Liver (tissue), 8 donors: ENCODE measurements at regions not wholly inside any gene's neighbourhood (a gene's known extent, or its start where the extent isn't known, plus 50 kb on each side); places are given as distances from the start of the nearest gene placed in this dataset.

Experiments used
- DNase-seq: peaks from one replicate; pipeline ENCODE4 v3.0.0-alpha.2; 2017; ENCODE audit warnings: low spot score
- H3K27ac ChIP-seq, 2 donors: one replicate each; pipeline ENCODE4 v1.7.0; 2013; ENCODE audit warnings: inconsistent platforms in 2 of 2, low read length in 2 of 2, control low read depth in 1 of 2, low read depth in 1 of 2, mild to moderate bottlenecking in 1 of 2
- H3K27me3 ChIP-seq, 4 donors: one replicate each; pipeline versions ENCODE4 v1.6.1 to v1.7.0; 2013; ENCODE audit warnings: low read length in 3 of 4, inconsistent platforms in 1 of 4, mild to moderate bottlenecking in 1 of 4, moderate library complexity in 1 of 4; ENCODE audit not compliant: control insufficient read depth in 4 of 4, insufficient read depth in 4 of 4
- H3K36me3 ChIP-seq, 4 donors: one replicate each; pipeline versions ENCODE4 v1.6.1 to v1.7.0; 2013; ENCODE audit warnings: low read length in 3 of 4, mild to moderate bottlenecking in 3 of 4, low read depth in 1 of 4, moderate library complexity in 1 of 4; ENCODE audit not compliant: control insufficient read depth in 4 of 4, insufficient read depth in 3 of 4
- H3K4me1 ChIP-seq, 4 donors: one replicate each; pipeline versions ENCODE4 v1.6.1 to v1.7.0; 2013; ENCODE audit warnings: low read length in 3 of 4, mild to moderate bottlenecking in 3 of 4, moderate library complexity in 1 of 4; ENCODE audit not compliant: control insufficient read depth in 4 of 4, insufficient read depth in 4 of 4
- H3K4me3 ChIP-seq, 3 donors: one replicate each; pipeline versions ENCODE4 v1.6.1 to v1.7.0; 2013; ENCODE audit warnings: low read length in 3 of 3, control low read depth in 1 of 3, low read depth in 1 of 3, mild to moderate bottlenecking in 1 of 3
- H3K9ac ChIP-seq, 2 donors: one replicate each; pipeline ENCODE4 v1.7.0; 2013; ENCODE audit warnings: low read length in 2 of 2, mild to moderate bottlenecking in 2 of 2, moderate library complexity in 2 of 2, control low read depth in 1 of 2, low read depth in 1 of 2
- H3K9me3 ChIP-seq, 4 donors: one replicate each; pipeline versions ENCODE4 v1.6.1 to v1.7.0; 2013; ENCODE audit warnings: low read length in 3 of 4; ENCODE audit not compliant: control insufficient read depth in 4 of 4
- ATF3 ChIP-seq: IDR thresholded peaks from 2 replicates; pipeline ENCODE4 v1.6.1; 2016; ENCODE audit warnings: antibody characterized with exemption
- EGR1 ChIP-seq, 2 donors: IDR thresholded peaks; 2 replicates each; pipeline ENCODE4 v1.6.1; 2016 to 2018; ENCODE audit warnings: antibody characterized with exemption in 2 of 2, low read depth in 2 of 2
- FOXA1 ChIP-seq: IDR thresholded peaks from 2 replicates; pipeline ENCODE4 v1.6.1; 2016; ENCODE audit warnings: antibody characterized with exemption
- FOXA2 ChIP-seq: IDR thresholded peaks from 2 replicates; pipeline ENCODE4 v1.6.1; 2016; ENCODE audit warnings: antibody characterized with exemption
- HNF4A ChIP-seq, 2 donors: conservative IDR thresholded peaks; 2 replicates each; pipeline ENCODE4 v1.6.1; 2016; ENCODE audit warnings: antibody characterized with exemption in 2 of 2, mild to moderate bottlenecking in 2 of 2
- HNF4G ChIP-seq: IDR thresholded peaks from 2 replicates; pipeline ENCODE4 v1.6.1; 2016; ENCODE audit warnings: antibody characterized with exemption
- JUND ChIP-seq, 2 donors: IDR thresholded peaks; 2 replicates each; pipeline ENCODE4 v1.6.1; 2016; ENCODE audit warnings: antibody characterized with exemption in 2 of 2
- MAX ChIP-seq: IDR thresholded peaks from 2 replicates; pipeline ENCODE4 v1.6.1; 2016; ENCODE audit warnings: antibody characterized with exemption
- NR2F2 ChIP-seq: IDR thresholded peaks from 2 replicates; pipeline ENCODE4 v1.6.1; 2016; ENCODE audit warnings: antibody characterized with exemption
- RAD21 ChIP-seq, 2 donors: IDR thresholded peaks; 2 replicates each; pipeline ENCODE4 v1.6.1; 2016; ENCODE audit warnings: antibody characterized with exemption in 2 of 2, mild to moderate bottlenecking in 2 of 2
- REST ChIP-seq: IDR thresholded peaks from 2 replicates; pipeline ENCODE4 v1.6.1; 2016; ENCODE audit warnings: antibody characterized with exemption, mild to moderate bottlenecking
- RXRA ChIP-seq, 2 donors: IDR thresholded peaks; 2 replicates each; pipeline ENCODE4 v1.6.1; 2017 to 2018; ENCODE audit warnings: antibody characterized with exemption in 2 of 2, mild to moderate bottlenecking in 1 of 2
- SP1 ChIP-seq: IDR thresholded peaks from 2 replicates; pipeline ENCODE4 v1.6.1; 2018; ENCODE audit warnings: antibody characterized with exemption, mild to moderate bottlenecking
- YY1 ChIP-seq: IDR thresholded peaks from 2 replicates; pipeline ENCODE4 v1.6.1; 2016; ENCODE audit warnings: antibody characterized with exemption, mild to moderate bottlenecking
- ZBTB33 ChIP-seq: IDR thresholded peaks from 2 replicates; pipeline ENCODE4 v1.6.1; 2016; ENCODE audit warnings: antibody characterized with exemption
- whole genome bisulfite sequencing: extraction: QIAGEN DNeasy Blood & Tissue Kit; methylation state at CpG from one replicate; pipeline ENCODE4 v1.1.7; 2013; 5-methylcytosine and 5-hydroxymethylcytosine counted together
- TF ChIP-seq, protein P1 (sequence below): fragments of 150-350 bp; IDR thresholded peaks from 2 replicates; pipeline ENCODE4 v1.5.1; 2017; ENCODE audit warnings: improper control_type of control experiment, low read depth, low read length; ENCODE audit not compliant: missing input control
- donor health status: healthy.
- donor health status: healthy.
- donor health status: healthy.
- donor health status: healthy.
- donor health status: healthy.

GRCh38 chr18:7290077-7290476 lies 59.2 kb downstream of the LRRC30 start:
- Histone ChIP-seq H3K9me3 (peaks cover 0 to 3% (median under 1%) of the 10 kb centered on the region in 4 donors), H3K27me3 (no peaks in the 10 kb centered on the region)
- WGBS = 71% methylated on average over 3 of the region's 3 CpGs

GRCh38 chr18:7291046-7291445 lies 60.2 kb downstream of the LRRC30 start:
- 59% methylated on average over 3 of the region's 3 CpGs for WGBS
- DNase-seq = no peak
- H3K27me3 ChIP-seq = no peaks in the 10 kb centered on the region

More at GRCh38 chr18:7290077-7290476, 59.2 kb downstream of the LRRC30 start:
- no peaks in the 10 kb centered on the region for H3K36me3 ChIP-seq
- H3K4me1 ChIP-seq = no peaks in the 10 kb centered on the region
- TF ChIP-seq SP1 (no peak), NR2F2 (no peak), RAD21 (IDR thresholded peaks at IDR 0.05) (no peak), FOXA1 (no peak), REST (no peak), YY1 (no peak), ZBTB33 (no peak), FOXA2 (no peak), MAX (no peak), JUND (IDR thresholded peaks at IDR 0.05) (no peak), HNF4A (conservative IDR thresholded peaks at IDR 0.05) (no peak), RXRA (IDR thresholded peaks at IDR 0.05) (no peak)
- no peak for DNase-seq
- no peak overlapping the region for H3K4me3 ChIP-seq
- no peak overlapping the region for H3K9ac ChIP-seq
- no peak overlapping the region for H3K27ac ChIP-seq

More at GRCh38 chr18:7291046-7291445, 60.2 kb downstream of the LRRC30 start:
- no peak overlapping the region for H3K9ac ChIP-seq
- no peaks in the 10 kb centered on the region for H3K4me1 ChIP-seq
- H3K9me3 ChIP-seq = peaks cover 0 to 9% (median 1%) of the 10 kb centered on the region in 4 donors
- no peak overlapping the region for H3K27ac ChIP-seq
- H3K4me3 ChIP-seq = no peak overlapping the region
- no peak for TF ChIP-seq YY1
- TF ChIP-seq, protein P1, sequence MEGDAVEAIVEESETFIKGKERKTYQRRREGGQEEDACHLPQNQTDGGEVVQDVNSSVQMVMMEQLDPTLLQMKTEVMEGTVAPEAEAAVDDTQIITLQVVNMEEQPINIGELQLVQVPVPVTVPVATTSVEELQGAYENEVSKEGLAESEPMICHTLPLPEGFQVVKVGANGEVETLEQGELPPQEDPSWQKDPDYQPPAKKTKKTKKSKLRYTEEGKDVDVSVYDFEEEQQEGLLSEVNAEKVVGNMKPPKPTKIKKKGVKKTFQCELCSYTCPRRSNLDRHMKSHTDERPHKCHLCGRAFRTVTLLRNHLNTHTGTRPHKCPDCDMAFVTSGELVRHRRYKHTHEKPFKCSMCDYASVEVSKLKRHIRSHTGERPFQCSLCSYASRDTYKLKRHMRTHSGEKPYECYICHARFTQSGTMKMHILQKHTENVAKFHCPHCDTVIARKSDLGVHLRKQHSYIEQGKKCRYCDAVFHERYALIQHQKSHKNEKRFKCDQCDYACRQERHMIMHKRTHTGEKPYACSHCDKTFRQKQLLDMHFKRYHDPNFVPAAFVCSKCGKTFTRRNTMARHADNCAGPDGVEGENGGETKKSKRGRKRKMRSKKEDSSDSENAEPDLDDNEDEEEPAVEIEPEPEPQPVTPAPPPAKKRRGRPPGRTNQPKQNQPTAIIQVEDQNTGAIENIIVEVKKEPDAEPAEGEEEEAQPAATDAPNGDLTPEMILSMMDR = no peak
- no peak for TF ChIP-seq ATF3
- TF ChIP-seq FOXA1 = no peak
- no peak for TF ChIP-seq JUND (IDR thresholded peaks at IDR 0.05)
- no peak for TF ChIP-seq EGR1 (IDR thresholded peaks at IDR 0.05; ENCODE audit: low read depth in 2 of 2)
- no peak for TF ChIP-seq HNF4G
- no peak for TF ChIP-seq NR2F2
- no peak for TF ChIP-seq HNF4A (conservative IDR thresholded peaks at IDR 0.05)
- TF ChIP-seq RAD21 (IDR thresholded peaks at IDR 0.05) = no peak
- no peaks in the 10 kb centered on the region for H3K36me3 ChIP-seq
